WERI-Rb-1 (cell line): ENCODE measurements at regions not wholly inside any gene's neighbourhood (a gene's known extent, or its start where the extent isn't known, plus 50 kb on each side); places are given as distances from the start of the nearest gene placed in this dataset.

ENCODE experiments used
- DNase-seq: peaks from one replicate; pipeline ENCODE4 v3.0.0-alpha.2; 2020
- H3K27ac ChIP-seq: fragments of 250-450 bp; sonication (Bioruptor Pico); 2 replicates; pipeline ENCODE4 v1.5.1; 2020; ENCODE audit warnings: mild to moderate bottlenecking, moderate library complexity
- H3K27me3 ChIP-seq: fragments of 250-450 bp; sonication (Bioruptor Pico); 2 replicates; pipeline ENCODE4 v1.5.1; 2021; ENCODE audit warnings: mild to moderate bottlenecking, low read depth, moderate library complexity; ENCODE audit not compliant: insufficient read depth, severe bottlenecking
- H3K36me3 ChIP-seq: fragments of 250-450 bp; sonication (Bioruptor Pico); 2 replicates; pipeline ENCODE4 v1.5.1; 2020; ENCODE audit warnings: mild to moderate bottlenecking, moderate library complexity
- H3K4me3 ChIP-seq: 2 replicates; pipeline ENCODE4 v1.5.1; 2011; ENCODE audit warnings: low read depth, mild to moderate bottlenecking, control low read depth, low read length
- H3K9me3 ChIP-seq: fragments of 250-450 bp; sonication (Bioruptor Pico); 2 replicates; pipeline ENCODE4 v1.5.1; 2021; ENCODE audit warnings: mild to moderate bottlenecking, moderate library complexity; ENCODE audit not compliant: severe bottlenecking
- TF ChIP-seq, protein P1 (sequence below): IDR thresholded peaks from 2 replicates; pipeline ENCODE4 v1.5.1; 2011; ENCODE audit warnings: low read depth, mild to moderate bottlenecking, control low read depth, inconsistent platforms, low read length

DNA sequence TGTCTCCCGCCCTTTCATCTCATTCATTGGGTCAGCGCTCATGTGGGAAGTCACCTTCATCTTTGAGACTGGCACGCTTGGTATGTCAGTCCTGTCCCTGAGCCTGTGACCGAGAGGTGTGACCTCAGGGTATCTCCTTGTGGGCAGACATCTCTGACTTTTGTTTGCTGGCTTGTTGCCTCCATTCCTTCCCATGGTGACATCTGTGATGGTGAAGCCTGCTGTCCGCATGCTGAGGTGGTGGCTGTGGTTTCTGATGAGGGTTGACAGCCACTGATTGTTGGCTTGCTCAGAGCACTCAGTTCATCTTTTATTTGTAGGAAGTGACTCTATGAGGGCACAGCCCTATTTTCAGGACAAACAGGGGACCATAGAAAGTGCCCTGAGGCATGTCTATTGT lies 139.2 kb downstream of the SLC4A3 start:
- H3K36me3 ChIP-seq: no peaks in the 10 kb centered on the region
- peaks cover 4% of the 10 kb centered on the region for H3K9me3 ChIP-seq
- no peak for DNase-seq
- H3K27ac ChIP-seq: no peak overlapping the region
- H3K27me3 ChIP-seq: no peaks in the 10 kb centered on the region
- TF ChIP-seq, protein P1, sequence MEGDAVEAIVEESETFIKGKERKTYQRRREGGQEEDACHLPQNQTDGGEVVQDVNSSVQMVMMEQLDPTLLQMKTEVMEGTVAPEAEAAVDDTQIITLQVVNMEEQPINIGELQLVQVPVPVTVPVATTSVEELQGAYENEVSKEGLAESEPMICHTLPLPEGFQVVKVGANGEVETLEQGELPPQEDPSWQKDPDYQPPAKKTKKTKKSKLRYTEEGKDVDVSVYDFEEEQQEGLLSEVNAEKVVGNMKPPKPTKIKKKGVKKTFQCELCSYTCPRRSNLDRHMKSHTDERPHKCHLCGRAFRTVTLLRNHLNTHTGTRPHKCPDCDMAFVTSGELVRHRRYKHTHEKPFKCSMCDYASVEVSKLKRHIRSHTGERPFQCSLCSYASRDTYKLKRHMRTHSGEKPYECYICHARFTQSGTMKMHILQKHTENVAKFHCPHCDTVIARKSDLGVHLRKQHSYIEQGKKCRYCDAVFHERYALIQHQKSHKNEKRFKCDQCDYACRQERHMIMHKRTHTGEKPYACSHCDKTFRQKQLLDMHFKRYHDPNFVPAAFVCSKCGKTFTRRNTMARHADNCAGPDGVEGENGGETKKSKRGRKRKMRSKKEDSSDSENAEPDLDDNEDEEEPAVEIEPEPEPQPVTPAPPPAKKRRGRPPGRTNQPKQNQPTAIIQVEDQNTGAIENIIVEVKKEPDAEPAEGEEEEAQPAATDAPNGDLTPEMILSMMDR: no peak
- no peak overlapping the region for H3K4me3 ChIP-seq

DNA sequence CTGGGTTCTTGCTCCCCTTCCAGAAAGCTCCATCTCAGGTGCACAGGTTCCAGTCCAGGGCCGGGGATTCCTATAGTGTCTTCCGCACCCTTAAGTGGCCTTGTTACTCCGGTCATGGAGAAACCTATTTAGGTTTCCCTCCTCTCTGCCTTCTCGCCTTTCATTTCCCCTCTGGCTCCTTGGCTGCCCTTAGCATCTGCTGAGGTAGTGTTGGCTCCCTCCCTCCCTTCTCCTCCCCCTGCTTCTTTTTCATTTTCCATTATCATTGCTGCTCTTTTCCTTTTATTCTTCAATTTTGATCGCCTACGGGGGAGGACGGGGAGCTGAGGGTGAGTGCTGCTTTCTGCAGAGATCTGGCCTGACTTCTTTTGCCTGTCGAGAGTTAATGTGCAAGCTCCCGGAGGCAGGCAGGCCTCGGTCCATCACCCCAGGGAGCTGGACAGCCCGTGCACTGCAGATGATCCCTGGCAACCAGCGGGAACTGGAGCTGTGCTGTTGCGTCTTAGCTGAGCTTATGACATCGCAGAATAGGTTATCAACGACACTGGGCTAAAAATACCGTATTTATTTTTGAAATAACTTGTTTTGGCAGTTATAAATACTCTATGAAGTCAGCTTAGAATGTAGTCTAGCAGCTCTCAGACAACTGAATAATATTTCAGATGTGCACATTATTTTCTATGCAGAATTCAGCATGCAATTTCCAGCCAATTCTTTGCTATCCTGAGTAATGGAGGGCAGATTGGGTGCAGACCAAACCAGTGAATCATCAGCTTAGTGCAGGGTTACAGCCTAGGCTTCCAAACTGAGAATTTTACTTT lies 141.9 kb downstream of the SLC4A3 start:
- DNase-seq: peak; percentile 18
- no peak overlapping the region for H3K27ac ChIP-seq
- TF ChIP-seq, protein P1: no peak

DNA sequence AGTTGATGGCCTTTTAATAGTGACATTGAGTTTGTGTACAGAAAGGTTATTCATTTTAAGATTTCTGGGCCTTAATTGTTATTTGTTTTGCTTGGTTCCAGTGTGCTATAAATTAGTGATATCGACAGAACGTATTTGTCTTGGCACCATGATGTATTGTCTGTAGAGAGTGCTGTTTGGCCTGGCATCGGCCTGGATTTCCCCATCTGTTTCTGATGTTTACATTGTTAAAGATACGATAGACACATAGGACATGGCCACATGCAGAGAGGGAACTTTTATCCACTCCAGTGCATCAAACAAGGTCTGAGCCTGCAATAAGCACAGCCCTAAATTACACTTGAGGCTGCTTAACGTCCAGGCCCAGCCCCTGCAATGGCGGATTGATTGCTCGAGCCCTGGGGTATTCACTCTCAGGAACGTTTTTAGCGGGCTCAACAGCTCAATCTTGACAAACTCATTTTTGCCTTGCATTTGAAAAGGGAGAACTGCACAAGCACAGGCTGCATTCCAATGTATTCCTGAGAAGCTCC lies 144.7 kb downstream of the SLC4A3 start:
- no peak overlapping the region for H3K27ac ChIP-seq
- no peaks in the 10 kb centered on the region for H3K27me3 ChIP-seq
- H3K9me3 ChIP-seq: peaks cover 4% of the 10 kb centered on the region
- H3K36me3 ChIP-seq: no peaks in the 10 kb centered on the region
- H3K4me3 ChIP-seq: no peak overlapping the region
- DNase-seq: no peak
- TF ChIP-seq, protein P1: no peak

More for the DNA sequence above, 141.9 kb downstream of the SLC4A3 start:
- H3K9me3 ChIP-seq: peaks cover 4% of the 10 kb centered on the region
- H3K36me3 ChIP-seq: no peaks in the 10 kb centered on the region
- no peak overlapping the region for H3K4me3 ChIP-seq
- no peaks in the 10 kb centered on the region for H3K27me3 ChIP-seq

DNA sequence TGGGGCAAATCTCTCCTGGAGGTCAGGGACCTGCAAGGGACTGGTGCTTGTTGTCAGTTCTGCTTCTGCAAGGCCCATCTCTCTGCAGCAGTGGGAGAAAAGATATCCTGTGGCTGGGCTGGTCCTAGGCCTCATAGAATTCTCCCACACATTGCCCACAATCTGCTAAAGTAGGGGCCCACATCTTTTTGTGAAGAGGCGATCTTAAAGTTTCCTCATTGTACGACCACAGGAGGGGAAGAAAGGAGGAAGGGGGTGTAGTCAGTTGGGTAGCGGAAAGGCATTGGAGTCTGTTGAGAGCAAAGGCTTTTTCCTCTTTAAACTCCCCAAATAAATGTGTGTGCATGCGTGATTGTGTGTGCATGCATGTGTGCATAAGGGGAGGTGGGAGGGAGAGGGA lies 145.3 kb downstream of the SLC4A3 start:
- no peaks in the 10 kb centered on the region for H3K36me3 ChIP-seq
- DNase-seq: no peak

DNA sequence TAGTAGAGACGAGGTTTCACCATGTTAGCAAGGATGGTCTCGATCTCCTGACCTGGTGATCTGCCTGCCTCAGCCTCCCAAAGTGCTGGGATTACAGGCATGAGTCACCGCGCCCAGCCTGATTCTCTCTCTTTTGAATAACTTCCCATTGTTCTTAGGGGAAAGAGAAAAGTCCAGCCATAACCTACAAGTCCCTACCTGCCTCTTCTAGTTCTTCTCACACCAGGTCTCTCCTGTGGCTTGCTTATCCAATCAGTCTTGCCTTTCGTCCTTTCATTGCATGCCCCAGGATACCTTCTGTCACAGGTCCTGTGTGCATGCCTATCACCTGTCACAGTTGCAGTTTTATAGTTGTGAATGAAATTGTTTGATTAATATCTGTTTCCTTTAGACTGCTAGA lies 148.1 kb downstream of the SLC4A3 start:
- Histone ChIP-seq H3K4me3 (no peak overlapping the region), H3K27me3 (no peaks in the 10 kb centered on the region), H3K27ac (no peak overlapping the region), H3K9me3 (no peaks in the 10 kb centered on the region), H3K36me3 (no peaks in the 10 kb centered on the region)
- DNase-seq: no peak
- TF ChIP-seq, protein P1: no peak

More for the DNA sequence above, 145.3 kb downstream of the SLC4A3 start:
- no peak overlapping the region for H3K27ac ChIP-seq
- TF ChIP-seq, protein P1: no peak
- H3K9me3 ChIP-seq: peaks cover 3% of the 10 kb centered on the region
- H3K27me3 ChIP-seq: no peaks in the 10 kb centered on the region
- no peak overlapping the region for H3K4me3 ChIP-seq
